NCI-H146 treated with DMSO at 0.1 percent for 48 hours (cell line): ENCODE measurements at regions not wholly inside any gene's neighbourhood (a gene's known extent, or its start where the extent isn't known, plus 50 kb on each side); places are given as distances from the start of the nearest gene placed in this dataset.
A peak's percentile ranks its signal among the peaks of the same experiment; 100 is the strongest.
"Not testable (repeated sequence)": the region's sequence is repeated elsewhere in the genome, so short reads cannot be mapped to it uniquely, and the experiment has no call there.

Source experiments
- DNase-seq: peaks from one replicate; lab custom pipeline; 2025; ENCODE audit not compliant: unreplicated experiment; lab: John Stamatoyannopoulos, UW

DNA sequence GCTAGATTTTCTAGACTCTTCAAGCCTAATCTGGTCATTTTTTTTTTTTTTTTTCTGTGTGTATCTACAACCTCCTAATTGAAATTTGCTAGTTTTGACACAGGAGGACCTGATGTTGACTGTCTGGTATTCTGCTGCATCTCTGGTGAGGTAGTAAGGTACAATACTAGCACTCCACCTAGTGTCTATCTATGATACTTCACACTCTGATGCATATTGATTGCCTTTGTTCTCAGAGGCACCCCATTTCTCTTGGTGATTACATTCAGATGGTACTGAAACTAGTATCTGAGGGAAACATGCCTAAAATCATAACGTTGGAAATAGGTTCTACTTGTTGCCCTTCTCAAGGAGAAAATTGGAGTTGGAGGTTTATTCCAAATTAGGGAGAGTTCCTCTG, 930.5 kb upstream of the NOVA1 start:
- DNase-seq, result peak; percentile 54

- no peak for DNase-seq
These were observed 938.9 kb upstream of the NOVA1 start for GRCh38 chr14:27536748-27537147.

DNA sequence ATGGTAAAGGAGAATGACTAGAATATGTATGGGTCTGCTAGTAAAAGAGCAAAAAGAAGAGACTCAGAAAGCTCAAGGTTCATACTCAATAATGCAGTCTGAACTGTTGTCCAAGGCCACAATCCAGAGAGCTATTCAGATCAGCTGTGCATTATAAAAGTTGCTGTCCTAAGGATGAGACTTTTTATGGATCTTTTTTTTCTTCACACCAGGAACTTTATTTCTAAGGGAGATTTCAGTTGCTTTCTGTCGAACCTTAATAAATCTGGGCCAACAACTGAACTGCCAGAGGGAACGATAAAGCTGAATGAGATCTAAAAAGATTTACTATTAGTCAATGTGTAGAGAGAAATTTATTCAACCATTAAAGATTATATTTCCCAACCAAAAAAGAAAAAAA, 948.3 kb upstream of the NOVA1 start:
- DNase-seq, result no peak

DNA sequence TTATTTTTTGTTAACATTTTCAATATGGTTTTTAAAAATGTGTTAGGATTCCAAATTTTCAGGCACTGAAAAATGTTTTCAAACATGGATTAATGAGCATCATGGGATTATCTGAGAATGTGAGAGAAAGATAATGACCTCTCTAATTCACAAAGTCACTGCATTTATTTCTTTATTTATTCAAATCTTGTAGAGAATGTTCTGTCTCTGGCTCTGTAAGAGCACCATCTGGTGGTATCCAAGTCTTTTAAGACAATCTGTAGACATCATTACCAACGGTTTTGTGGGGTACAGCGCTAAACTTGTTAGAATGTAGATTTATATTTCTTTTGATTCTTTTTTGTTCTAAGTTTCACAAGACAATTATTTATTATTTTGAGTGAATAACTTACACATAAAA, 956.0 kb upstream of the NOVA1 start:
- no peak for DNase-seq

GRCh38 chr14:27557445-27557844, 959.6 kb upstream of the NOVA1 start:
- DNase-seq, result no peak

GRCh38 chr14:27559848-27560247, 962.0 kb upstream of the NOVA1 start:
- DNase-seq, result no peak

DNA sequence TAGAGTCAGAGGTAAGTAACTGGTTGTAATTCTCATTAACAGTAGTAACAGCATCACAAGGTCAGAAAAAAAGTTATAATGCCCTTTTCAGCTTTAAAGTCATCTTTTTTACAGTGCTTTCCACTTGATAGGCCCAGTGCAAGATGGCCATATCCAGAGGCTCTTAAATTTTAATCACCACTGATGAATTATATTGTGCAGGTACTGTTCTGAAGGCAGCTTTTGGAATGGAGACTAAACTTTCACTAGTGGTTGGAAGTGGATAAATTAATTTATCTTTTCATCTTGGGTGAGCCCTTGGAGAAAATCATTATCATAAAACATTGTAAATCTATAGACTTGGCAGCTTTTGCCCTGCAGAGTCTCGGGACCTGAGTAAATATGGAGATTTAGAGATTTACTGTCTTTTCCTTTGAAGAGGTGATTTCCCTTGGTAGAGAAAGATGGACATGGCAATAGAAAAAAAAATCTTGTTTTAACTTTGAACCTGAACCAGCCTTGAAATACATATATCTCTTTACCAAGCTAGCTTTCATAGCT, 969.1 kb upstream of the NOVA1 start:
- DNase-seq, result no peak

DNA sequence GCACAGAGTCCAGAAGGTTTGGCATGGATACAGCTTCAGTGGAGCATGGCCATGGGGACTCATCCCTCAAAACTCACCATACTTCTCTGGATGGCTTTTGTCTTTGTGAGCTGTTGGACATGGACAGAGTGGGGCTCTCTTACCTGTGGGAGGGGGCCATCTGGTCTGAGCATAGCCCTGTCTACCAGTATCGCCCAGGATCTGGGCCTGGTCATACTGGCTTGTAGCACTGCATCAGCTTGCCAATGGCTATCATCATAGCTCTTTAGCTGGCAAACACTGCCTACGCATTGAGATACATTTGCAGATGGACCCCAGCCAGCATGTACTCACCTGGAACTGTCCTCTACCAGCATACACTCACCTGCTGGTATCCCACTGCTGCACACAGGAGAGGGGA, 975.2 kb upstream of the NOVA1 start:
- no peak for DNase-seq

- no peak for DNase-seq
These were observed 989.3 kb upstream of the NOVA1 start for GRCh38 chr14:27587103-27587502.

- no peak for DNase-seq
These were observed 1007.4 kb upstream of the NOVA1 start for GRCh38 chr14:27605282-27605681.

DNA sequence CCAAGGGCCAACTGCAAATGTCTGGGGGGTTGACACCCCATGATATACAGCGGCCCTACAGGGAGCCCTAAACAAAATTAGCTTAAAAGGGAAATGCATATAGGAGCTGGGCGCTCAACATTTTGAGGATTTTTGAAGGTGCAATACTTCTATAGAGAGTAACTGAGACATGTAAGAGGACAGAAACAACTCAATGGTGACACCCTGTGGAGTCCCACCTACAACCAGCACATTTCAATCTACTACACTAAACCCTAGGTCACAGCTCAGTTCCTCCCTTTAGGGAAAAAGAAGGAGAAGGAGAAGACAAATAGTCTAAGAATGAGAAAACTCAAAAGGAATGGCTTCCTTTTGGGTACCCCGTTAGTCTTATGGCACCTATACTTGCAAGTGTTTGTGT, 1010.5 kb upstream of the NOVA1 start:
- no peak for DNase-seq

GRCh38 chr14:27612121-27612520, 1014.3 kb upstream of the NOVA1 start:
- DNase-seq, result no peak

- DNase-seq, result no peak
These were observed 1015.3 kb upstream of the NOVA1 start for GRCh38 chr14:27613102-27613501.

DNA sequence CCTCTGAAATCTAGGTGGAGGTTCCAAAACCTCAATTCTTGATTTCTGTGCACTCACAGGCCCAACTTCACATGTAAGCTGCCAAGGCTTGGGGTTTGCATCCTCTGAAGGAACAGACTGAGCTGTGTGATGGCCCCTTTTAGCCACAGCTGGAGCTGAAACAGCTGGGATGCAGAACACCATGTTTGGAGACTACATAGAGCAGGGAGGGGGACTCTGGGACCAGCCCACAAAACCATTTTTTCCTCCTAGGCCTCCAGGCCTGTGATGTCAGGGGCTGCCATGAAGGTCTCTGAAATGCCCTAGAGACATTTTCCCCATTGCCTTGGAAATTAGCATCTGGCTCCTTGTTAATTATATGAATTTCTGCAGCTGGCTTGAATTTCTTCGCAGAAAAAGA, 1025.9 kb upstream of the NOVA1 start:
- DNase-seq, result no peak

DNA sequence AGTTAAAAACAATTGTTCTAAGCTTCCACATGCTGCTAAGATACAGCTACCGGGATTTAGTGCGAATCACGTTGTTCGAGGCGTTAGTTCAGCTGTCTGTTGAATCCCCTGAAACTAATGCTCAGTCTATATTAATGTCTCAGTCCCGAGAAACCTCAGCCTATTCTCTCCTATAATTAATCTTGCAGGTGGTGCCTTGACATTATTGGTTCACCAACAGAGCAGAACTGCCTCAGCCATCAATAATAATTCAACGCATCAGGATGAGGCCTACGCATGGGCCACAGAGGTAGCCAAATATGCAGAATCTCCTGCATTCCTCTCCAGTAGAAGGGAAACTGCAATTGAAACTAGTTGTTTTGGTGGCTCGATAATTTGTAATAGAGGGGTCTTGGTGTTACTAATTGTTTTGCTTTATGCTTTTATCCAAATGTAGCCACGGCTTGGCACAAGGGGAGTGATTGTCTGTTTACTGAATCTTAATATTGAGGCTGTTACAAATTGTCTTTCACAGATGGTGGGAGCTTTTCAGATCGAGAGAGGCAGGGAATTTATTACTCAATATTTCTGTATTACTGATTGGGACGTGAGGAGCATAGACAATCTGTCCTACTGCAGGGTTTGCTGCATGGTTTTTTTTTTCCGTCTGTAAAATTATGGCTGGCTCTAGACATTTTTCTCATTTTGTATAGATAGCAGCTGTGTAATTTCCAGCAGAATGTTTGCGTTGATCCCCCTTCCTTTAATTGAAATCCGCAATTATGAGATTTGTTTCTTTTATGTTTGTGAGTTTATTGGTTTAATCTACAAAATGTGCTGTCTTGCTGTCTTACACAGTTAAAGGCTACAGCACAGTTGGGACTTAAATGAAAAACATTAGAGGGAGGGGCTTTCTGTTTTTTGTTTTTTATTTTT, 1036.5 kb upstream of the NOVA1 start:
- DNase-seq, result no peak

GRCh38 chr14:27640688-27641087, 1042.9 kb upstream of the NOVA1 start:
- not testable (repeated sequence) for DNase-seq

DNA sequence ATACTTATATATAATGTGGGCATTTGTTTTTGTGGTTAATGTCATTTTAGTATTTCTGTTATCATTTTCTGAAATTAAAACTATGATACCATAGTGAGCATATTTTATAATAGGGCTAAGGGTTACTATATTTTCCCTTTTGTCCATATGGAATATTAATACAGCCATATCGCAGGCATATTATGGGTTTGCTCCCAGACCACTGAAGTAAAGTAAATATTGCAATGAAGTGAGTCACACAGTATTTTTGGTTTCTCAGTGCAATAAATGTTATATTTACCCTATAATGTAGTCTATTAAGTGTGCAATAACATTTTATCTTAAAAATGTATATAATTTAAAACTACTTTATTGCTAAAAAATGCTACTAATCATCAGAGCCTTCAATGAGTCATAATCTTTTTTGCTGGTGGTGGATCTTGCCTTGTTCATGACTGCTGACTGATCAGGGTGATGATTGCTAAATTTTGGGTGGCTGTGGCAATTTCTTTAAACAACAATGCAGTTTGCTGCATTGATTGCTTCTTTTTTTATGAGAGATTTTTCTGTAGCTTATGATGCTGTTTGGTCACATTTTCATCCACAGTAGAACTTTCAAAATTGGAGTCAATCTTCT, 1044.5 kb upstream of the NOVA1 start:
- no peak for DNase-seq

DNA sequence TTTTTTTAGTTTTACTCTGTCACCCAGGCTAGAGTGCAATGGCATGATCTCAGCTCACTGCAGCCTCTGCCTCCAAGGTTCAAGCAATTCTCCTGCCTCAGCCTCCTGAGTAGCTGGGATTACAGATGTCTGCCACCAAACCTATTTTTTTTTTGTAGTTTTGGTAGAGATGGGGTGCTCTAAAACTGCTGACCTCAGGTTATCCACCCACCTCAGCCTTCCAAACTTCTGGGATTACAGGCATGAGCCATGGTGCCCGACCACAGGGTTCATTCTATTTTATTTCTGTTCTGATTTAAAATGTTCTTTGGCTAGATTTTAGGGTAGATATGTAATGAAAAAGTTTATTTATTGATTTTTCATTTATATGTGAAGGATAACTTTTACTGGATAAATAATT, 1062.8 kb upstream of the NOVA1 start:
- no peak for DNase-seq

GRCh38 chr14:27668531-27668930, 1070.7 kb upstream of the NOVA1 start:
- no peak for DNase-seq

DNA sequence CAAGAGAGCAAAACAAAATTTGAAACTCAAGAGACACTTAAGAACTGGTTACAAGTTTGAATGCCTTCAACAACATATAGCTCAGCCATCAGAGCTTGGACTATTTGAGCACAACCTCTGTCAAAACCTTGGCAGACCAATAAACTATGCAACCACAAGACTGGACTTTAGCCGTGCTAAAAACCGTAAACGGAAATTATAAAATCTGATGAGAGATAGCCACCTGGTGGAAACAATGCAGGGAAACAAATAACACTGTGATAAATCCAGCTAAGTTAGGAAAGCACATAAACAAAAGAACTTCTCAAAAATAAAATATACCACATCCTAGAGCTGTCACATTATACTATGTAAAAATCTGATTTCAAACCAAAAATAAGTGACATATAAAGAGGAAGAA, 1074.2 kb upstream of the NOVA1 start:
- DNase-seq, result no peak

DNA sequence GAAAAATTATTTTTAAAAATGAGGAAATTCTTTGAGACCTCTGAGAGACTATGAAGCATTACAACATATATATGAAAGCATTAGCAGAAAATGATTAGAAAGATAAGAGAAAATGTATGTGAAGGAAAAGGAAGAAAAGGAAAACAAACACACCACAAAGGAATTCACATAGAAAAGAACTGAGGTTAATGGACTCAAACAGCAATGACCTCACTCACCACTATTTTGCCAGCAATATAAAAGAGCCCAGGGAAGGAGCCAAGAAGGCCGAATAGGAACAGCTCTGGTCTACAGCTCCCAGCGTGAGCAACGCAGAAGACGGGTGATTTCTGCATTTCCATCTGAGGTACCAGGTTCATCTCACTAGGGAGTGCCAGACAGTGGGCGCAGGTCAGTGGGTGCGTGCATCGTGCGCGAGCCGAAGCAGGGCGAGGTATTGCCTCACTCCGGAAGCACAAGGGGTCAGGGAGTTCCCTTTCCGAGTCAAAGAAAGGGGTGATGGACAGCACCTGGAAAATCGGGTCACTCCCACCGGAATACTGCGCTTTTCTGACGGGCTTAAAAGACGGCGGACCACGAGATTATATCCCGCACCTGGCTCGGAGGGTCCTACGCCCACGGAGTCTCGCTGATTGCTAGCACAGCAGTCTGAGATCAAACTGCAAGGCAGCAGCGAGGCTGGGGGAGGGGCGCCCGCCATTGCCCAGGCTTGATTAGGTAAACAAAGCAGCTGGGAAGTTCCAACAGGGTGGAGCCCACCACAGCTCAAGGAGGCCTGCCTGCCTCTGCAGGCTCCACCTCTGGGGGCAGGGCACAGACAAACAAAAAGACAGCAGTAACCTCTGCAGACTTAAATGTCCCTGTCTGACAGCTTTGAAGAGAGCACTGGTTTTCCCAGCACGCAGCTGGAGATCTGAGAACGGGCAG, 1075.2 kb upstream of the NOVA1 start:
- not testable (repeated sequence) for DNase-seq
